Gastrocnemius medialis (tissue), 4 donors: ENCODE measurements at regions not wholly inside any gene's neighbourhood (a gene's known extent, or its start where the extent isn't known, plus 50 kb on each side); places are given as distances from the start of the nearest gene placed in this dataset.

Source experiments
- ATAC-seq, 2 donors: fragments of 150-250 bp; one replicate each; pipeline ENCODE4 v1.9.1; 2016
- DNase-seq, 2 donors: peaks; one replicate each; pipeline ENCODE4 v3.0.0-alpha.2; 2019
- H3K27ac ChIP-seq, 4 donors: fragments of 200-600 bp; sonication (generic); 1 replicate in 1 of 4; 2 replicates in 3 of 4; pipeline ENCODE4 v1.5.1; 2016 to 2018; ENCODE audit warnings: mild to moderate bottlenecking in 2 of 4, moderate library complexity in 1 of 4
- H3K27me3 ChIP-seq, 3 donors: fragments of 200-600 bp; sonication (generic) in 2 of 3; 1 replicate in 1 of 3; 2 replicates in 2 of 3; pipeline versions ENCODE4 v1.5.1 to v1.6.0; 2016 to 2019; ENCODE audit warnings: mild to moderate bottlenecking in 1 of 3, moderate library complexity in 1 of 3
- H3K36me3 ChIP-seq, 2 donors: fragments of 200-600 bp; sonication (generic) in 1 of 2; one replicate each; pipeline ENCODE4 v1.5.1; 2017 to 2018
- H3K4me1 ChIP-seq, 2 donors: fragments of 200-600 bp; sonication (generic) in 1 of 2; one replicate each; pipeline ENCODE4 v1.5.1; 2016 to 2017; ENCODE audit warnings: mild to moderate bottlenecking in 2 of 2
- H3K4me3 ChIP-seq, 4 donors: fragments of 200-600 bp; sonication (generic) in 3 of 4; 1 replicate in 1 of 4; 2 replicates in 3 of 4; pipeline ENCODE4 v1.5.1; 2016 to 2019; ENCODE audit warnings: mild to moderate bottlenecking in 2 of 4
- H3K9me3 ChIP-seq, 3 donors: fragments of 200-600 bp; sonication (generic) in 2 of 3; 1 replicate in 1 of 3; 2 replicates in 2 of 3; pipeline ENCODE4 v1.5.1; 2016 to 2019
- CTCF ChIP-seq, 5 experiments: fragments of 450-650 bp in 3 of 5; fragments of 200-600 bp in 2 of 5; sonication (generic) in 2 of 5; IDR thresholded peaks in 4 of 5; conservative IDR thresholded peaks in 1 of 5; 1 replicate in 4 of 5; 2 replicates in 1 of 5; pipeline ENCODE4 v1.5.1; 2016 to 2019; ENCODE audit warnings: antibody characterized with exemption in 5 of 5, mild to moderate bottlenecking in 3 of 5, moderate library complexity in 3 of 5
- POLR2A ChIP-seq, 2 donors: fragments of 450-650 bp; IDR thresholded peaks; one replicate each; pipeline ENCODE4 v1.6.1; 2017; ENCODE audit warnings: antibody characterized with exemption in 2 of 2, mild to moderate bottlenecking in 2 of 2, moderate library complexity in 2 of 2
- in situ Hi-C, 4 donors: fragments of 200-750 bp; cut with MboI; loops; one replicate each; pipeline versions ENCODE4 v1.15.0 to v1.8.0; 2017; ENCODE audit warnings: low sequenced_read_pairs in 4 of 4
- intact Hi-C: fragments of 100-400 bp; cut with DNase I; formaldehyde crosslinking; loops from one replicate; pipeline ENCODE4 v1.15.1; 2023; ENCODE audit warnings: low total_unique reads

GRCh38 chr12:130247634-130248237, 85.5 kb downstream of the FZD10 start:
- TF ChIP-seq POLR2A (IDR thresholded peaks at IDR 0.05) (no peak), CTCF (IDR thresholded peaks at IDR 0.05 in 4 of 5, conservative IDR thresholded peaks at IDR 0.05 in 1 of 5) (no peak)
- no peaks in the 10 kb centered on the region for H3K36me3 ChIP-seq
- ATAC-seq (no peak), DNase-seq (no peak)
- no peak overlapping the region for H3K4me3 ChIP-seq
- intact Hi-C loops = no loop called here
- H3K27ac ChIP-seq = no peak overlapping the region
- no peaks in the 10 kb centered on the region for H3K4me1 ChIP-seq
- H3K27me3 ChIP-seq = no peaks in the 10 kb centered on the region
- no peaks in the 10 kb centered on the region for H3K9me3 ChIP-seq
- in situ Hi-C loops = no loop called here

GRCh38 chr12:130249376-130249775, 87.1 kb downstream of the FZD10 start:
- H3K36me3 ChIP-seq = no peaks in the 10 kb centered on the region

GRCh38 chr12:130251236-130251780, 86.4 kb upstream of the PIWIL1 start:
- Histone ChIP-seq H3K4me1 (no peaks in the 10 kb centered on the region), H3K36me3 (no peaks in the 10 kb centered on the region), H3K4me3 (no peak overlapping the region), H3K9me3 (no peaks in the 10 kb centered on the region), H3K27me3 (no peaks in the 10 kb centered on the region), H3K27ac (no peak overlapping the region)
- no peak for ATAC-seq
- TF ChIP-seq CTCF (IDR thresholded peaks at IDR 0.05 in 4 of 5, conservative IDR thresholded peaks at IDR 0.05 in 1 of 5) = no peak
- no peak for TF ChIP-seq POLR2A (IDR thresholded peaks at IDR 0.05)
- DNase-seq = no peak
- intact Hi-C loops (no loop called here), in situ Hi-C loops (no loop called here)

More at GRCh38 chr12:130249376-130249775, 87.1 kb downstream of the FZD10 start:
- ATAC-seq = no peak
- H3K27me3 ChIP-seq = no peaks in the 10 kb centered on the region
- no peaks in the 10 kb centered on the region for H3K9me3 ChIP-seq
- no peak overlapping the region for H3K27ac ChIP-seq
- no peak for TF ChIP-seq POLR2A (IDR thresholded peaks at IDR 0.05)
- TF ChIP-seq CTCF (IDR thresholded peaks at IDR 0.05 in 4 of 5, conservative IDR thresholded peaks at IDR 0.05 in 1 of 5) = no peak
- intact Hi-C loops (no loop called here), in situ Hi-C loops (no loop called here)
- H3K4me3 ChIP-seq = no peak overlapping the region
- H3K4me1 ChIP-seq = no peaks in the 10 kb centered on the region
- no peak for DNase-seq

- H3K4me1 ChIP-seq = no peaks in the 10 kb centered on the region
- TF ChIP-seq POLR2A (IDR thresholded peaks at IDR 0.05) (no peak), CTCF (IDR thresholded peaks at IDR 0.05 in 4 of 5, conservative IDR thresholded peaks at IDR 0.05 in 1 of 5) (no peak)
- ATAC-seq (no peak), DNase-seq (no peak)
- no peaks in the 10 kb centered on the region for H3K27me3 ChIP-seq
- no peaks in the 10 kb centered on the region for H3K36me3 ChIP-seq
- intact Hi-C loops (no loop called here), in situ Hi-C loops (no loop called here)
- no peak overlapping the region for H3K4me3 ChIP-seq
- H3K9me3 ChIP-seq = no peaks in the 10 kb centered on the region
- no peak overlapping the region for H3K27ac ChIP-seq
Measured at GRCh38 chr12:130253866-130254265, 83.8 kb upstream of the PIWIL1 start.
